HepG2 (cell line): ENCODE measurements at regions not wholly inside any gene's neighbourhood (a gene's known extent, or its start where the extent isn't known, plus 50 kb on each side); places are given as distances from the start of the nearest gene placed in this dataset.

Experiments
- ATAC-seq: fragments of 200-7000 bp; cut with Tn5 transposase; 3 replicates; pipeline ENCODE4 v1.9.1; 2020; ENCODE audit warnings: mild to moderate bottlenecking, moderate library complexity
- BruUV-seq: library from RNA; stranded (reverse); fragments of 400-500 nt; replicated peaks from 2 replicates; lab custom pipeline; 2021; lab: Mats Ljungman, UMichigan
- CTCF ChIA-PET: fragments of 300-600 bp; formaldehyde crosslinking; extraction: SDS; loops from one replicate; lab custom pipeline; 2021; ENCODE audit warnings: low total read pairs, inconsistent platforms, low intra/inter-chr PET ratio; lab: Yijun Ruan, JAX
- POLR2A ChIA-PET: fragments of 350-600 bp; sonication (Branson Sonifier 250); formaldehyde crosslinking; loops from one replicate; lab custom pipeline; 2020; ENCODE audit warnings: antibody characterized with exemption, inconsistent platforms; lab: Yijun Ruan, JAX
- DNase-seq: peaks from one replicate; pipeline ENCODE4 v3.0.0-alpha.2; 2015; ENCODE audit warnings: low spot score
- FAIRE-seq: peaks from 3 replicates; lab custom pipeline; 2011; peaks lifted over from hg19 to GRCh38; lab: Jason Lieb, UNC
- H2AFZ ChIP-seq: one replicate; pipeline ENCODE4 v1.6.1; 2011; ENCODE audit warnings: low read length, inconsistent platforms
- H3K27ac ChIP-seq: fragments of 300-600 bp; 3 replicates; pipeline ENCODE4 v1.8.0; 2011; ENCODE audit warnings: mixed run types, mild to moderate bottlenecking, mixed read lengths, low read length, inconsistent platforms; ENCODE audit not compliant: insufficient read depth; ENCODE audit errors: extremely low read length
- H3K27me3 ChIP-seq, 2 experiments: fragments of 200-600 bp in 1 of 2; 2 replicates in 1 of 2; 3 replicates in 1 of 2; pipeline versions ENCODE4 v1.6.0 to v1.8.0; 2011; ENCODE audit warnings: low read length in 2 of 2, mild to moderate bottlenecking in 2 of 2, moderate library complexity in 2 of 2, inconsistent platforms in 1 of 2; ENCODE audit not compliant: insufficient read depth in 2 of 2, control insufficient read depth in 1 of 2
- H3K36me3 ChIP-seq, 2 experiments: fragments of 200-600 bp in 1 of 2; replicated peaks in 1 of 2; 2 replicates in 1 of 2; 3 replicates in 1 of 2; pipeline versions ENCODE4 v1.5.1 to v1.8.0; 2011; ENCODE audit warnings: low read length in 2 of 2, inconsistent platforms in 1 of 2; ENCODE audit not compliant: insufficient read depth in 2 of 2, control insufficient read depth in 1 of 2
- H3K4me1 ChIP-seq: 2 replicates; pipeline ENCODE4 v1.5.1; 2012; ENCODE audit warnings: low read length, inconsistent platforms; ENCODE audit not compliant: insufficient read depth
- H3K4me2 ChIP-seq: 2 replicates; pipeline ENCODE4 v1.6.0; 2011; ENCODE audit warnings: low read depth, low read length, inconsistent platforms
- H3K4me3 ChIP-seq, 3 experiments: fragments of 200-600 bp in 1 of 3; sonication (generic), shearing (Covaris generic) in 1 of 3; replicated peaks in 1 of 3; 2 replicates each; pipeline ENCODE4 v1.5.1; 2011 to 2016; ENCODE audit warnings: low read length in 3 of 3, inconsistent platforms in 2 of 3, low read depth in 2 of 3, mild to moderate bottlenecking in 2 of 3, control low read depth in 1 of 3, mixed read lengths in 1 of 3; ENCODE audit not compliant: insufficient read depth in 1 of 3
- H3K79me2 ChIP-seq: one replicate; pipeline ENCODE4 v1.6.1; 2011; ENCODE audit warnings: low read length, inconsistent platforms; ENCODE audit not compliant: insufficient read depth
- H3K9ac ChIP-seq: 2 replicates; pipeline ENCODE4 v1.6.0; 2011; ENCODE audit warnings: mild to moderate bottlenecking, low read depth, low read length, inconsistent platforms; ENCODE audit not compliant: insufficient read depth
- H3K9me3 ChIP-seq: 2 replicates; pipeline ENCODE4 v1.5.1; 2012; ENCODE audit warnings: mild to moderate bottlenecking, low read length
- H4K20me1 ChIP-seq: 2 replicates; pipeline ENCODE4 v1.6.0; 2011; ENCODE audit warnings: inconsistent platforms, mild to moderate bottlenecking, low read length, moderate library complexity; ENCODE audit not compliant: insufficient read depth
- ATM ChIP-seq: fragments of 450-650 bp; IDR thresholded peaks from 2 replicates; pipeline ENCODE4 v1.7.1; 2017; ENCODE audit warnings: mild to moderate bottlenecking, borderline replicate concordance
- ELF1 ChIP-seq: sonication (generic); formaldehyde crosslinking; IDR thresholded peaks from 2 replicates; pipeline ENCODE4 v1.4.0; 2020; ENCODE audit warnings: missing genetic modification reagents
- MTA1 ChIP-seq: sonication (generic); formaldehyde crosslinking; IDR thresholded peaks from 2 replicates; pipeline ENCODE4 v1.4.0; 2020; ENCODE audit warnings: missing genetic modification reagents, mild to moderate bottlenecking, borderline replicate concordance
- MTA3 ChIP-seq: sonication (generic); formaldehyde crosslinking; IDR thresholded peaks from 2 replicates; pipeline ENCODE4 v1.4.0; 2020; ENCODE audit warnings: missing genetic modification reagents
- NFKBIZ ChIP-seq: IDR thresholded peaks from 2 replicates; pipeline ENCODE4 v1.6.1; 2018; ENCODE audit warnings: missing genetic modification reagents, missing compliant biosample characterization
- PPARG ChIP-seq: conservative IDR thresholded peaks from 2 replicates; pipeline ENCODE4 v1.6.1; 2016; ENCODE audit warnings: missing biosample characterization, missing genetic modification reagents
- RAD21 ChIP-seq: fragments of 450-650 bp; formaldehyde crosslinking; IDR thresholded peaks from 2 replicates; pipeline ENCODE4 v1.5.0; 2020; ENCODE audit warnings: mild to moderate bottlenecking
- RFX3 ChIP-seq: IDR thresholded peaks from 2 replicates; pipeline ENCODE4 v1.6.1; 2016; ENCODE audit warnings: missing biosample characterization, missing genetic modification reagents
- SCMH1 ChIP-seq: sonication (generic); formaldehyde crosslinking; IDR thresholded peaks from 2 replicates; pipeline ENCODE4 v1.9.0; 2021; ENCODE audit warnings: missing genetic modification reagents, mild to moderate bottlenecking, borderline replicate concordance
- SSRP1 ChIP-seq: IDR thresholded peaks from 2 replicates; pipeline ENCODE4 v1.6.1; 2016; ENCODE audit warnings: control low read depth
- ZNF160 ChIP-seq: sonication (generic); formaldehyde crosslinking; IDR thresholded peaks from 2 replicates; pipeline ENCODE4 v1.8.0; 2022; ENCODE audit warnings: mild to moderate bottlenecking, inconsistent platforms, missing genetic modification reagents
- ZNF335 ChIP-seq: sonication (generic); formaldehyde crosslinking; IDR thresholded peaks from 2 replicates; pipeline ENCODE4 v1.4.0; 2020; ENCODE audit warnings: missing genetic modification reagents
- ZNF558 ChIP-seq: sonication (generic); formaldehyde crosslinking; IDR thresholded peaks from 2 replicates; pipeline ENCODE4 v1.9.0; 2022; ENCODE audit warnings: mild to moderate bottlenecking, missing genetic modification reagents, borderline replicate concordance
- ZNF570 ChIP-seq: sonication (generic); formaldehyde crosslinking; IDR thresholded peaks from 2 replicates; pipeline ENCODE4 v1.4.0; 2020; ENCODE audit warnings: mild to moderate bottlenecking, missing genetic modification reagents, borderline replicate concordance
- ZNF598 ChIP-seq: sonication (generic); formaldehyde crosslinking; IDR thresholded peaks from 2 replicates; pipeline ENCODE4 v1.5.1; 2020; ENCODE audit warnings: mild to moderate bottlenecking, missing genetic modification reagents, borderline replicate concordance
- ZZZ3 ChIP-seq: sonication (generic); formaldehyde crosslinking; IDR thresholded peaks from 2 replicates; pipeline ENCODE4 v1.4.0; 2020; ENCODE audit warnings: missing genetic modification reagents, mild to moderate bottlenecking, borderline replicate concordance
- WGBS: methylation state at CpG from one replicate; pipeline ENCODE4 v1.1.6; 2017; ENCODE audit warnings: low lambda C conversion rate; 5-methylcytosine and 5-hydroxymethylcytosine counted together
- in situ Hi-C: cut with HindIII; loops from 2 replicates; pipeline ENCODE4 v1.10.0; 2017; ENCODE audit warnings: low pct_unique_long_range_greater_than_20kb; ENCODE audit not compliant: extremely low pct_ligation_motif_present
- intact Hi-C: fragments of 100-400 bp; cut with micrococcal nuclease; formaldehyde crosslinking; loops from one replicate; pipeline ENCODE4 v1.10.0; 2022; ENCODE audit not compliant: unreplicated experiment
- TF ChIP-seq, protein P1 (sequence below): sonication (generic); formaldehyde crosslinking; IDR thresholded peaks from 2 replicates; pipeline ENCODE4 v1.8.0; 2022; ENCODE audit warnings: missing genetic modification reagents, mild to moderate bottlenecking, inconsistent platforms, borderline replicate concordance
- TF ChIP-seq, protein P2 (sequence below): fragments of 450-650 bp; IDR thresholded peaks from 2 replicates; pipeline ENCODE4 v1.6.1; 2017
- TF ChIP-seq, protein P3 (sequence below): sonication (generic); formaldehyde crosslinking; IDR thresholded peaks from 2 replicates; pipeline ENCODE4 v1.9.0; 2022; ENCODE audit warnings: missing genetic modification reagents, mild to moderate bottlenecking, borderline replicate concordance

DNA sequence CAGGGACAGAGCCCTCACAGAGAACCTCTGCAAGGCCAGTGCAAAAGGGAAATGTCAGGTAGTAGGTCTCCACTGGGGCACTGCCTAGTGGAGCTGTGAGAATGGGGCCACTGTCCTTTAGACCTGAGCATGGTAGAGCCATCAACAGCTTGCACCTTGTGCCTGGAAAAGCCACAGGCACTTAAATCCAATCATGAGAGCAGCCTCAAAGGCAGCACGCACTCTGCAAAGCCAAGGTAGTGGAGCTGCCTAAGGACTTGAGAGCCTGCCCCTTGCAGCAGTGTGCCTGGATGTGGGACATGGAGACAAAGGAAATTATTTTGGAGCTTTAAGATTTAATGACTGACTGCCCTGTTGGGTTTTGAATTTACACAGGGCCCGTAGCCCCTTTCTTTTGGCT lies 918.5 kb upstream of the POT1 start (continued):
- TF ChIP-seq RFX3 (no peak), MTA1 (CRISPR knock-in tag) (no peak), ZNF598 (CRISPR knock-in tag) (no peak), ZNF558 (no peak), ZNF570 (no peak), SSRP1 (no peak), PPARG (CRISPR knock-in tag) (no peak), ZNF335 (CRISPR knock-in tag) (no peak), ZZZ3 (no peak)
- TF ChIP-seq, protein P1, sequence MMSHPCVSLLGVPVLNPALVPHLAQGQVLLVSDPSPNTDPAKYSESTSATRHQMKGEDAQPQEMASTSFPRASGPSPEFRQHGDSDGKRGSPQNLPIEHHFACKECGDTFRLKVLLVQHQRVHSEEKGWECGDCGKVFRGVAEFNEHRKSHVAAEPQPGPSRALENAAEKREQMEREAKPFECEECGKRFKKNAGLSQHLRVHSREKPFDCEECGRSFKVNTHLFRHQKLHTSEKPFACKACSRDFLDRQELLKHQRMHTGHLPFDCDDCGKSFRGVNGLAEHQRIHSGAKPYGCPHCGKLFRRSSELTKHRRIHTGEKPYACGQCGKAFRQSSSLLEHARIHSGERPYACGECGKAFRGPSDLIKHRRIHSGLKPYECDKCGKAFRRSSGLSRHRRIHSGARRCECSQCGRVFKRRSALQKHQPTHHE (CRISPR knock-in tag) = no peak
- TF ChIP-seq, protein P2, sequence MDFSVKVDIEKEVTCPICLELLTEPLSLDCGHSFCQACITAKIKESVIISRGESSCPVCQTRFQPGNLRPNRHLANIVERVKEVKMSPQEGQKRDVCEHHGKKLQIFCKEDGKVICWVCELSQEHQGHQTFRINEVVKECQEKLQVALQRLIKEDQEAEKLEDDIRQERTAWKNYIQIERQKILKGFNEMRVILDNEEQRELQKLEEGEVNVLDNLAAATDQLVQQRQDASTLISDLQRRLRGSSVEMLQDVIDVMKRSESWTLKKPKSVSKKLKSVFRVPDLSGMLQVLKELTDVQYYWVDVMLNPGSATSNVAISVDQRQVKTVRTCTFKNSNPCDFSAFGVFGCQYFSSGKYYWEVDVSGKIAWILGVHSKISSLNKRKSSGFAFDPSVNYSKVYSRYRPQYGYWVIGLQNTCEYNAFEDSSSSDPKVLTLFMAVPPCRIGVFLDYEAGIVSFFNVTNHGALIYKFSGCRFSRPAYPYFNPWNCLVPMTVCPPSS = no peak

DNA sequence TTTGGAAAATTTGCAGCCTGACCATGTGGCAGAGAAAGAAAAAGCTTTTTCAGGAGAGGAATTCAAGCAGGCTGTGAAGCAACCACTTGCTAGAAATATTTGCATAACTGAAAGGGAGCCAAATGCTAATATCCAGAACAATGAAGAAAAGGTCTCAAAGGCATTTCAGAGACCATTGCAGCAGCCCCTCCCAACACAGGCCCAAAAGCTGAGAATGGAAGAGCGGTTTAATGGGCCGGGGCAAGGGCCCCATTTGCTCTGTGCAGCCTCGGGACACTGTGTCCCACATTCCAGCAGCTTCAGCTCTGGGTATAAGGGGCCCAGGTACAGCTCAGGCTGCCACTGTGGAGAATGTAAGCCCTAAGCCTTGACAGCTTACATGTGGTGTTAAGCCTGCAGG lies 918.1 kb upstream of the POT1 start:
- Histone ChIP-seq H3K4me3 (no peak overlapping the region), H3K27me3 (no peaks in the 10 kb centered on the region), H3K9me3 (peaks cover 75% of the 10 kb centered on the region), H3K4me1 (no peaks in the 10 kb centered on the region), H2AFZ (no peak overlapping the region), H3K79me2 (no peaks in the 10 kb centered on the region), H4K20me1 (no peaks in the 10 kb centered on the region), H3K9ac (no peak overlapping the region), H3K27ac (no peak overlapping the region), H3K4me2 (no peak overlapping the region), H3K36me3 (no peaks in the 10 kb centered on the region)
- FAIRE-seq (no peak), ATAC-seq (no peak), DNase-seq (no peak)
- WGBS = no CpG with 5 or more reads among the region's 3 CpGs
- POLR2A ChIA-PET = no interaction called here
- CTCF ChIA-PET = no interaction called here
- no TSS peak for BruUV-seq
- intact Hi-C loops (no loop called here), in situ Hi-C loops (no loop called here)
- TF ChIP-seq ELF1 (no peak), ZNF160 (no peak), RAD21 (CRISPR knock-in tag) (no peak), ATM (no peak), NFKBIZ (no peak), RFX3 (no peak), MTA3 (CRISPR knock-in tag) (no peak), ZNF558 (no peak), SCMH1 (CRISPR knock-in tag) (no peak)
- TF ChIP-seq, protein P3, sequence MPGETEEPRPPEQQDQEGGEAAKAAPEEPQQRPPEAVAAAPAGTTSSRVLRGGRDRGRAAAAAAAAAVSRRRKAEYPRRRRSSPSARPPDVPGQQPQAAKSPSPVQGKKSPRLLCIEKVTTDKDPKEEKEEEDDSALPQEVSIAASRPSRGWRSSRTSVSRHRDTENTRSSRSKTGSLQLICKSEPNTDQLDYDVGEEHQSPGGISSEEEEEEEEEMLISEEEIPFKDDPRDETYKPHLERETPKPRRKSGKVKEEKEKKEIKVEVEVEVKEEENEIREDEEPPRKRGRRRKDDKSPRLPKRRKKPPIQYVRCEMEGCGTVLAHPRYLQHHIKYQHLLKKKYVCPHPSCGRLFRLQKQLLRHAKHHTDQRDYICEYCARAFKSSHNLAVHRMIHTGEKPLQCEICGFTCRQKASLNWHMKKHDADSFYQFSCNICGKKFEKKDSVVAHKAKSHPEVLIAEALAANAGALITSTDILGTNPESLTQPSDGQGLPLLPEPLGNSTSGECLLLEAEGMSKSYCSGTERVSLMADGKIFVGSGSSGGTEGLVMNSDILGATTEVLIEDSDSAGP (CRISPR knock-in tag) = no peak
